Muscle of leg (tissue), 3 donors: ENCODE measurements at regions not wholly inside any gene's neighbourhood (a gene's known extent, or its start where the extent isn't known, plus 50 kb on each side); places are given as distances from the start of the nearest gene placed in this dataset.
"Not testable (repeated sequence)": the region's sequence is repeated elsewhere in the genome, so short reads cannot be mapped to it uniquely, and the experiment has no call there.

Source experiments
- DNase-seq: peaks from one replicate; pipeline ENCODE4 v3.0.0; 2013
- H3K27ac ChIP-seq: one replicate; pipeline ENCODE4 v1.5.1; 2013; ENCODE audit warnings: mild to moderate bottlenecking, low read length, control low read depth
- H3K27me3 ChIP-seq: one replicate; pipeline ENCODE4 v1.6.1; 2013; ENCODE audit warnings: low read length; ENCODE audit not compliant: control insufficient read depth, insufficient read depth
- H3K36me3 ChIP-seq: one replicate; pipeline ENCODE4 v1.6.1; 2013; ENCODE audit warnings: low read length; ENCODE audit not compliant: control insufficient read depth, insufficient read depth
- H3K4me1 ChIP-seq: one replicate; pipeline ENCODE4 v1.6.1; 2013; ENCODE audit warnings: low read length; ENCODE audit not compliant: control insufficient read depth, insufficient read depth
- H3K4me3 ChIP-seq: one replicate; pipeline ENCODE4 v1.5.1; 2013; ENCODE audit warnings: low read length, control low read depth
- H3K9me3 ChIP-seq: replicated peaks from 2 replicates; pipeline ENCODE4 v1.6.1; 2013; ENCODE audit warnings: low read depth, low read length; ENCODE audit not compliant: control insufficient read depth
- WGBS: methylation state at CpG from one replicate; pipeline ENCODE4 v1.1.5; 2013; ENCODE audit warnings: missing lambda C conversion rate; ENCODE audit not compliant: insufficient coverage; 5-methylcytosine and 5-hydroxymethylcytosine counted together

DNA sequence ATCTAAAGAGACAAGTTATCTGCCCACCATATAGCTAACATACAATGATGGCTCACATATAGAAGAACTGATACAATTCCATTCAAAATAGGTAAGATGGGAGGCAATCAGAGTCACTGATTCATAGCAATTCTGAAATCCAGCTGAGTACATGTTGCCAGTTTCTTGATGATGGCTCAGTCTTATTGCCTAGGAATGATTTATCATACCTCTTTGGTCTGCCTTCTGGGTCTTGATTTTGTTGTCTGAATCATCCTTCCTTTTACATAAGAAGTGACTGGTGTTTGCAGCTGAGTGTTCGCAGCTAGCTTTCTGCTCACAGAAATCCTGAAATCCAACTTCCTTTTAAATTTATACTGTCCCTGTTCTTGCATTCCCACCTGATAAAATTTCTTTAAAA, 463.2 kb upstream of the MGAT4C start:
- Histone ChIP-seq H3K4me3 (no peak overlapping the region), H3K4me1 (no peaks in the 10 kb centered on the region), H3K27me3 (no peaks in the 10 kb centered on the region), H3K9me3 (no peaks in the 10 kb centered on the region), H3K36me3 (no peaks in the 10 kb centered on the region), H3K27ac (no peak overlapping the region)
- WGBS: no CpG with 5 or more reads among the region's 1 CpG
- DNase-seq: no peak

GRCh38 chr12:86713121-86713520, 456.9 kb upstream of the MGAT4C start:
- Histone ChIP-seq H3K27ac (no peak overlapping the region), H3K27me3 (no peaks in the 10 kb centered on the region), H3K36me3 (no peaks in the 10 kb centered on the region), H3K4me3 (no peak overlapping the region), H3K4me1 (no peaks in the 10 kb centered on the region), H3K9me3 (peaks cover 8% of the 10 kb centered on the region)
- no peak for DNase-seq

- Histone ChIP-seq H3K9me3 (peaks cover 8% of the 10 kb centered on the region), H3K4me1 (no peaks in the 10 kb centered on the region), H3K4me3 (no peak overlapping the region), H3K27me3 (no peaks in the 10 kb centered on the region), H3K36me3 (no peaks in the 10 kb centered on the region), H3K27ac (no peak overlapping the region)
- 20% methylated on average over 1 of the region's 4 CpGs for WGBS
- peak; percentile 17 for DNase-seq
These were observed 456.2 kb upstream of the MGAT4C start for GRCh38 chr12:86712425-86712843.

DNA sequence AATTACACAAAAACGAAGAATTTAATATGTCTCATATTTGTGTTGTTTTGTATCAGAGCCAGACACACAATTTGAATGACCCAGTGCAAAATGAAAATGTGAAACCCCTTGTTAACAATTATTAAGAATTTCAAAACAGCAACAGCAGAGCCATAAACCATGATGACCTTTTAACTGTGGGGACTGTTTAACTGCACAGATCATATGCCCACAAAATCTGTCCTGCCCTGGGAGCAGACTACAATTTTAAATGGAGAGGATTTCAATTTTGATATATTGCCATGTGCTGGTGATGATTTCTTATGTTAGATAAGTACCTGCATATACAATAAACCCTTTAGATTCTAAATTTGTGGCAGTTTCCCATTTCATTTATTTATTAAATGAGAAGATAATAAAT, 455.5 kb upstream of the MGAT4C start:
- peaks cover 8% of the 10 kb centered on the region for H3K9me3 ChIP-seq
- no peaks in the 10 kb centered on the region for H3K27me3 ChIP-seq
- H3K4me3 ChIP-seq: no peak overlapping the region
- DNase-seq: no peak
- no peak overlapping the region for H3K27ac ChIP-seq
- no peaks in the 10 kb centered on the region for H3K36me3 ChIP-seq
- WGBS: no CpG with 5 or more reads among the region's 1 CpG
- no peaks in the 10 kb centered on the region for H3K4me1 ChIP-seq

DNA sequence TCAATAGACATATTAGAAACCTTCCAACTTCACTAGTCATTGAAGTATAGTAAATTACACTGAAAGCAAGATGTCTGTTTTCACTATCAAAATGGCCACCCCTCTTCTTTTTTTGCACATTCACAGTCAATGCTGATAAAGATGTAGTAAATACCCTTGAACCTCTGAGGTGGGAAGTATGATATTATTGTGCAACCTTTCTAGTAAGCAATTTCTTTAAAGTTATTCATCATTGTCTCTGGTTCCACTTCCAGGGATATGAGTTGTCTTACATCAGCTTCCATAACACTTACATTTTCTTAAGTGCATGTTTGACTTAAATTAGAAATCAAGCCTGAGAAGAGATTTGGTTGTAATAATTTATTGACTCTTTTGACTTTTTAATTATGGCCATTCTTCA, 453.9 kb upstream of the MGAT4C start:
- H3K27ac ChIP-seq: no peak overlapping the region
- no peaks in the 10 kb centered on the region for H3K4me1 ChIP-seq
- H3K36me3 ChIP-seq: no peaks in the 10 kb centered on the region
- H3K27me3 ChIP-seq: no peaks in the 10 kb centered on the region
- peaks cover 8% of the 10 kb centered on the region for H3K9me3 ChIP-seq
- no peak overlapping the region for H3K4me3 ChIP-seq
- no peak for DNase-seq

- DNase-seq, H3K9me3 ChIP-seq, H3K36me3 ChIP-seq, H3K27me3 ChIP-seq, H3K4me1 ChIP-seq, H3K27ac ChIP-seq, H3K4me3 ChIP-seq: not testable (repeated sequence)
- WGBS: 100% methylated on average over 1 of the region's 3 CpGs
These were observed 452.8 kb upstream of the MGAT4C start for GRCh38 chr12:86709017-86709416.

- Histone ChIP-seq H3K27me3 (no peaks in the 10 kb centered on the region), H3K27ac (no peak overlapping the region), H3K36me3 (no peaks in the 10 kb centered on the region), H3K4me3 (no peak overlapping the region), H3K4me1 (no peaks in the 10 kb centered on the region), H3K9me3 (no peaks in the 10 kb centered on the region)
- 0% methylated on average over 1 of the region's 2 CpGs for WGBS
- peak; percentile 69 for DNase-seq
These were observed 442.4 kb upstream of the MGAT4C start for GRCh38 chr12:86698641-86698980.

DNA sequence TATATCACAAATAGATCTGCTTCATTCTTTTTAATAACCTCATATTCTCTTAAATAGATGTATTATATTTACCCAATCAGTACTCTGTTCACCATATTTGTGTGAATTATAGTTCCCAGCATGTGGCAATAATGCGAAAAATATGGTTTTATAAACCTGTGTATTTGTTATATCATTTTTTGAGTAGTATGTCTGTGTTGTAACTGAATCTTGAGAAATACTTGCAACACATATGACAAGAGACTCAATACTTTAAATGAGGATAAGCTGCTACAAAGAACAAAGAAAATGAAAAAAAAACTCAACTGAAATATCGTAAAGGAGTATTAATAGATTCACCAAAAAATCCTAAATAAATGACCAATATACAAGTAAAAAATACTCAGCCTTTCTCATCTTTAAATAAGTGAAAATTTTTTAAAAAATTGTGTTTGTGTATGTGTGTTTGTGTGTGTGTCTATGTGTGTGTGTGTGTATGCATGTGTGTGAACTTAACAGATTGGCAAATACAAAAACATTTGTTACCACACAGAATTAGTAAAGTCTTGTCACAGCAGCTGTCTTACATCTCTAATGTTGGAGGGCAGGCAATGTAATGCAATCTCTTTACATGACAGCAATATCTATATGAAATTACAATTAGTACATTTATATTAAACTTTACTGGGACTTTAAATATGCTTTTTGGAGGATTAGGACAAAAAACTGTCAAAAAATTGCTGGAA, 441.9 kb upstream of the MGAT4C start:
- H3K4me1 ChIP-seq: no peaks in the 10 kb centered on the region
- H3K9me3 ChIP-seq: no peaks in the 10 kb centered on the region
- DNase-seq: no peak
- H3K27ac ChIP-seq: no peak overlapping the region
- no peak overlapping the region for H3K4me3 ChIP-seq
- no CpG with 5 or more reads among the region's 2 CpGs for WGBS
- H3K27me3 ChIP-seq: no peaks in the 10 kb centered on the region
- H3K36me3 ChIP-seq: no peaks in the 10 kb centered on the region

GRCh38 chr12:86683568-86684304, 427.5 kb upstream of the MGAT4C start:
- Histone ChIP-seq H3K36me3 (no peaks in the 10 kb centered on the region), H3K27ac (no peak overlapping the region), H3K27me3 (no peaks in the 10 kb centered on the region), H3K4me3 (no peak overlapping the region), H3K4me1 (no peaks in the 10 kb centered on the region), H3K9me3 (no peaks in the 10 kb centered on the region)
- WGBS: 56% methylated on average over 5 of the region's 6 CpGs
- no peak for DNase-seq

- WGBS: no CpG with 5 or more reads among the region's 1 CpG
- H3K36me3 ChIP-seq: no peaks in the 10 kb centered on the region
These were observed 424.9 kb upstream of the MGAT4C start for GRCh38 chr12:86681060-86681459.

More at GRCh38 chr12:86681060-86681459, 424.9 kb upstream of the MGAT4C start:
- H3K9me3 ChIP-seq: no peaks in the 10 kb centered on the region
- no peak for DNase-seq
- H3K4me3 ChIP-seq: no peak overlapping the region
- no peaks in the 10 kb centered on the region for H3K27me3 ChIP-seq
- no peaks in the 10 kb centered on the region for H3K4me1 ChIP-seq
- H3K27ac ChIP-seq: no peak overlapping the region
